MG63 (cell line): ENCODE measurements at regions not wholly inside any gene's neighbourhood (a gene's known extent, or its start where the extent isn't known, plus 50 kb on each side); places are given as distances from the start of the nearest gene placed in this dataset.
A peak's percentile ranks its signal among the peaks of the same experiment; 100 is the strongest.
"Not testable (repeated sequence)": the region's sequence is repeated elsewhere in the genome, so short reads cannot be mapped to it uniquely, and the experiment has no call there.

Experiments used
- DNase-seq: peaks from one replicate; pipeline ENCODE4 v3.0.0-alpha.2; 2020
- H3K27me3 ChIP-seq: fragments of 250-450 bp; sonication (Bioruptor Pico); 2 replicates; pipeline ENCODE4 v1.5.1; 2020; ENCODE audit warnings: mild to moderate bottlenecking, moderate library complexity
- H3K36me3 ChIP-seq: fragments of 250-450 bp; sonication (Bioruptor Pico); 2 replicates; pipeline ENCODE4 v1.5.1; 2020; ENCODE audit warnings: mild to moderate bottlenecking, moderate library complexity
- H3K4me3 ChIP-seq: fragments of 250-450 bp; sonication (Bioruptor Pico); 2 replicates; pipeline ENCODE4 v1.5.1; 2020; ENCODE audit warnings: mild to moderate bottlenecking, moderate library complexity
- H3K9me3 ChIP-seq: fragments of 250-450 bp; sonication (Bioruptor Pico); 2 replicates; pipeline ENCODE4 v1.5.1; 2020; ENCODE audit warnings: mild to moderate bottlenecking, moderate library complexity

DNA sequence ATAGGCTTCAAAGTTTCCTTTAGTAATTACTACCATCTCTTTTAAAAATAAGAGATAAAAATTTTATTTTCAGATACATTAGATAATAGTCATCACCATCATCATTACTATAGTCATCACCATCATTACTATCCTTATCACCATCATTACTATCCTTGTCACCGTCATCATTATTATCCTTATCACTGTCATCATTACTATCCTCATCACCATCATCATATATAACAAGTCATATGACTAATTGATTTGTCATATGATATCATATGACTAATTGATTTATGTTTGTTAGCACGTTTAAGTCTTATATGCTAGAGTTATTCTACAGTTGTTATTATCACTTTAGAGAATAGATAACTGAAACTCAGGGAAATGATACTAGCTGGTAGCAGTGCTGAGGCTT, 382.1 kb upstream of the CDH18 start:
- H3K36me3 ChIP-seq, result no peaks in the 10 kb centered on the region
- H3K27me3 ChIP-seq, result no peaks in the 10 kb centered on the region
- no peaks in the 10 kb centered on the region for H3K9me3 ChIP-seq
- no peak overlapping the region for H3K4me3 ChIP-seq
- no peak for DNase-seq

GRCh38 chr5:20369518-20369885, 381.5 kb upstream of the CDH18 start:
- no peaks in the 10 kb centered on the region for H3K36me3 ChIP-seq
- no peaks in the 10 kb centered on the region for H3K27me3 ChIP-seq
- no peak for DNase-seq
- no peaks in the 10 kb centered on the region for H3K9me3 ChIP-seq
- H3K4me3 ChIP-seq, result no peak overlapping the region

GRCh38 chr5:20368571-20369517, 380.8 kb upstream of the CDH18 start:
- H3K4me3 ChIP-seq, result no peak overlapping the region
- no peaks in the 10 kb centered on the region for H3K9me3 ChIP-seq
- H3K36me3 ChIP-seq, result no peaks in the 10 kb centered on the region
- DNase-seq, result no peak
- H3K27me3 ChIP-seq, result no peaks in the 10 kb centered on the region

- no peaks in the 10 kb centered on the region for H3K27me3 ChIP-seq
- no peaks in the 10 kb centered on the region for H3K9me3 ChIP-seq
- no peak for DNase-seq
- no peaks in the 10 kb centered on the region for H3K36me3 ChIP-seq
- no peak overlapping the region for H3K4me3 ChIP-seq
Observed at GRCh38 chr5:20367178-20367577, 379.2 kb upstream of the CDH18 start.

- Histone ChIP-seq H3K9me3 (no peaks in the 10 kb centered on the region), H3K27me3 (no peaks in the 10 kb centered on the region), H3K4me3 (no peak overlapping the region), H3K36me3 (no peaks in the 10 kb centered on the region)
- DNase-seq, result peak; percentile 15
Observed at GRCh38 chr5:20360263-20360662, 372.3 kb upstream of the CDH18 start.

- Histone ChIP-seq H3K4me3 (no peak overlapping the region), H3K27me3 (no peaks in the 10 kb centered on the region), H3K9me3 (no peaks in the 10 kb centered on the region), H3K36me3 (no peaks in the 10 kb centered on the region)
- no peak for DNase-seq
Observed at GRCh38 chr5:20359377-20359776, 371.4 kb upstream of the CDH18 start.

DNA sequence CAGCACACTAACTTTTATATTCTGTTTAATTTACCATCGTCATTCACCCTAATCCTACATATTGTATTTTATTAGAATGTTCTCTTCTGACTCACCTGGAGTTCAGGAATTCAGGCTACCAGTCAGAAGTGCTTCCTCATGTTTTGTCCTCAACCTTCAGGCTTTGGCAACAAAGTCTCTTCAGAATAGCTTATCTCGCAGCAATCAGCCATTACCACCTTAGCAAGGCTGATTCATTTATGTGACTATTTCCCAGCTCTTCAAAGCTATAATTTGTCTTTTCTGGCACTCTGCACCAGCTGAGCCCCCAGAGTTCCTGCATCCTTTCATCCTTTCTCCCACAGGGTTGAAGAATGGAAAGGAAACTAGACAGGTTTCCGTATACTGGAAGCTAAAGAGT, 365.5 kb upstream of the CDH18 start:
- Histone ChIP-seq H3K4me3 (no peak overlapping the region), H3K9me3 (no peaks in the 10 kb centered on the region), H3K27me3 (no peaks in the 10 kb centered on the region; the same call in 1 of the 2 replicates), H3K36me3 (no peaks in the 10 kb centered on the region)
- DNase-seq, result no peak

GRCh38 chr5:20351849-20352248, 363.8 kb upstream of the CDH18 start:
- Histone ChIP-seq H3K4me3 (no peak overlapping the region), H3K9me3 (peaks cover 6% of the 10 kb centered on the region), H3K36me3 (no peaks in the 10 kb centered on the region), H3K27me3 (no peaks in the 10 kb centered on the region; the same call in 1 of the 2 replicates)
- DNase-seq, result no peak

DNA sequence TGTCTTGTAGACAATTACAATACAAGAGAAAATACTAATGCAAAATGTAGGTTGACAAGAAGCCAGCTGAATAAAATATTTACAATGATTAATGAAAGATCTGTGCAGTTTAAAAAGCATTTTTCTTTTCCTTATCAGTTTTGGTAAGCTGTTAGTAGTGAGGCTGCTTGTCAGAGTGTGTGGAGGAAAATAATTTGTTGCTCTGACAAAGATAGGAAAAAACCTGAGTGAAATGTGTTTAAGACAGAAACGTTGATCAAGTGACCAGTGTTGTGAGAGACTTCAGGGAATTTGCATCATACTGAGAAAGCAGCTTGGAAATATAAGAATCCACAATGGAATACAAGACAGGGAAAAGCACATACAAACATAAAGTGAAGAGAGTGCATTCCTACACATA, 360.3 kb upstream of the CDH18 start:
- Histone ChIP-seq H3K36me3 (no peaks in the 10 kb centered on the region), H3K9me3 (peaks cover 6% of the 10 kb centered on the region), H3K27me3 (no peaks in the 10 kb centered on the region; the same call in 1 of the 2 replicates), H3K4me3 (no peak overlapping the region)
- no peak for DNase-seq

DNA sequence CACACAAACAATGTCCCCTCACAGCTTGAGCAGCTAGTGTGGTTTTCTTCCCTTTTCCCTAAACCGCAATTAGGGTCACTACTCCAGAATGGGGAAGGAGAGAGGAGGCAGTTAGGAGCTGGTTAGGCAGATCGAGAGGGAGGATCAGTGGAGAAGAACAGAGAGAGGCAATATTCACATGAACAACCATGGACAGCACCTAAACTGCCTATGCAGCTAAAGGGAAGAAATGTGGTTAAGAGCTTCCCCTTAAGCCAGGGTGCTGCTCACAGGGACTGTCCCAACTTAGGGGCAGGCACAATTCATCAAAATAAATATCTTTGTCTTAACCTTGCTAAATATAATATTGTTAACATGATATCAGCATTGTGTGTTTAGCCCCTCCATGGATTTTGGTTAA, 359.3 kb upstream of the CDH18 start:
- H3K36me3 ChIP-seq, result no peaks in the 10 kb centered on the region
- H3K9me3 ChIP-seq, result peaks cover 6% of the 10 kb centered on the region
- no peak for DNase-seq
- no peaks in the 10 kb centered on the region for H3K27me3 ChIP-seq
- H3K4me3 ChIP-seq, result no peak overlapping the region

- H3K4me3 ChIP-seq, result no peak overlapping the region
- no peaks in the 10 kb centered on the region for H3K36me3 ChIP-seq
- no peak for DNase-seq
- no peaks in the 10 kb centered on the region for H3K27me3 ChIP-seq
- H3K9me3 ChIP-seq, result peaks cover 16% of the 10 kb centered on the region
Observed at GRCh38 chr5:20340126-20340525, 352.1 kb upstream of the CDH18 start.

- Histone ChIP-seq H3K36me3 (no peaks in the 10 kb centered on the region), H3K27me3 (no peaks in the 10 kb centered on the region), H3K4me3 (no peak overlapping the region), H3K9me3 (peaks cover 16% of the 10 kb centered on the region)
- no peak for DNase-seq
Observed at GRCh38 chr5:20335978-20336377, 348.0 kb upstream of the CDH18 start.

- no peaks in the 10 kb centered on the region for H3K27me3 ChIP-seq
Observed at GRCh38 chr5:20331826-20332225, 343.8 kb upstream of the CDH18 start.

GRCh38 chr5:20323323-20323722, 335.3 kb upstream of the CDH18 start:
- Histone ChIP-seq H3K9me3 (no peaks in the 10 kb centered on the region), H3K27me3 (no peaks in the 10 kb centered on the region), H3K36me3 (no peaks in the 10 kb centered on the region), H3K4me3 (no peak overlapping the region)
- DNase-seq, result no peak

More at GRCh38 chr5:20331826-20332225, 343.8 kb upstream of the CDH18 start:
- H3K36me3 ChIP-seq, result no peaks in the 10 kb centered on the region
- H3K4me3 ChIP-seq, result no peak overlapping the region
- DNase-seq, result no peak
- H3K9me3 ChIP-seq, result peaks cover 3% of the 10 kb centered on the region; the same call in 1 of the 2 replicates

- H3K9me3 ChIP-seq, result no peaks in the 10 kb centered on the region
- H3K27me3 ChIP-seq, result no peaks in the 10 kb centered on the region
- DNase-seq, result no peak
- H3K36me3 ChIP-seq, result no peaks in the 10 kb centered on the region
- H3K4me3 ChIP-seq, result no peak overlapping the region
Observed at GRCh38 chr5:20307391-20307790, 319.4 kb upstream of the CDH18 start.

- DNase-seq, result no peak
- Histone ChIP-seq H3K4me3 (no peak overlapping the region), H3K36me3 (no peaks in the 10 kb centered on the region), H3K27me3 (no peaks in the 10 kb centered on the region), H3K9me3 (no peaks in the 10 kb centered on the region)
Observed at GRCh38 chr5:20305463-20305862, 317.5 kb upstream of the CDH18 start.

DNA sequence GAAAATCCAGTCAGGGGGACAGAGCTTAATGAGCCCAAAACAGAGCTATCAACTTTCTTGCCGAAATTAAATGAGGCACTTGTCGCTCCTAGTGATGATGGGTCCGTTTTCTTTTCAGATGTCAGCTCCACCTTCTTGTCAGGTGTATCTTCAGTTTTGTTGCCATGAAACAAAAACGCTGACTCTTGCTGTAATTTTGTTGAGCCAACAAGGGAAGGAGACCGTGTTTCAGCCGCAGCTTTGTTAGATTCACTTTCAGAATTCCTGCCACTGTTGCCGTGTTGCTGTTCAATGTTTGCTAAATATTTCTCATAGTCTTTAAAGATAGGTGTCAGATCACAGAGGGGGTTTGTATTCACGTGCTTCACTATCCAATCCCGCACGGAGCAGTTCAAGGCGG, 316.6 kb upstream of the CDH18 start:
- not testable (repeated sequence) for H3K9me3 ChIP-seq, H3K27me3 ChIP-seq, DNase-seq, H3K36me3 ChIP-seq, H3K4me3 ChIP-seq

DNA sequence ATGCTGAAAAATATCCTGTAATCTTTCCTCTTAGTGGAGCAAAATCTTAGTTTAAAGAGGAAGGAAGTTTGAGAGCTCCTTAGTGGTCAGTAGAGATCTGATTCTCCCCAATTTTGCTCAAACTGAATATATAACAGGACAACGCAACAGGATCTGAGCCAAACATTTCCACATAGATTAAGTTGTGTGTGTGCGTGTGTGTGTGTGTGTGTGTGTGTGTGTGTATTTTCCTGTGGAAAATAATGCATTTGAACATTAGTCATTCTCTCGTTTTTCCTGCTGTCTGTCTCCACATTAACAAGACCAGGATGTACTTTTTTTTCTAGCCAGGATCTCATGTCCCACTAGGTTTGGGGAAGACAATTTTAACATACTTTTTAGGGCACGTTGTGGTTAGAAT, 312.1 kb upstream of the CDH18 start:
- Histone ChIP-seq H3K36me3 (no peaks in the 10 kb centered on the region), H3K27me3 (no peaks in the 10 kb centered on the region), H3K9me3 (no peaks in the 10 kb centered on the region), H3K4me3 (no peak overlapping the region)
- DNase-seq, result no peak
